AG08396 (cell line): ENCODE measurements at regions not wholly inside any gene's neighbourhood (a gene's known extent, or its start where the extent isn't known, plus 50 kb on each side); places are given as distances from the start of the nearest gene placed in this dataset.
"Not testable (repeated sequence)": the region's sequence is repeated elsewhere in the genome, so short reads cannot be mapped to it uniquely, and the experiment has no call there.

ENCODE experiments used
- DNase-seq: peaks from one replicate; pipeline ENCODE4 v3.0.0; 2012; ENCODE audit warnings: low spot score, mixed read lengths

- DNase-seq: not testable (repeated sequence)
Measured at GRCh38 chr21:13921455-13921854, 289.3 kb downstream of the LIPI start.

GRCh38 chr21:13907385-13907784 is 297.8 kb downstream of the POTED start:
- DNase-seq: not testable (repeated sequence)

GRCh38 chr21:13896596-13897247 is 287.1 kb downstream of the POTED start:
- DNase-seq: not testable (repeated sequence)

GRCh38 chr21:13893617-13894016 is 284.0 kb downstream of the POTED start:
- DNase-seq: not testable (repeated sequence)

GRCh38 chr21:13893025-13893424 is 283.4 kb downstream of the POTED start:
- DNase-seq: not testable (repeated sequence)

GRCh38 chr21:13892146-13892751 is 282.7 kb downstream of the POTED start:
- DNase-seq: not testable (repeated sequence)

- not testable (repeated sequence) for DNase-seq
Measured at GRCh38 chr21:13889176-13889575, 279.6 kb downstream of the POTED start.

- DNase-seq: not testable (repeated sequence)
Measured at GRCh38 chr21:13883641-13884395, 274.2 kb downstream of the POTED start.

- not testable (repeated sequence) for DNase-seq
Measured at GRCh38 chr21:13877503-13877902, 267.9 kb downstream of the POTED start.

GRCh38 chr21:13876999-13877398 is 267.4 kb downstream of the POTED start:
- DNase-seq: not testable (repeated sequence)

- DNase-seq: not testable (repeated sequence)
Measured at GRCh38 chr21:13874001-13874400, 264.4 kb downstream of the POTED start.

- no peak for DNase-seq
Measured at GRCh38 chr21:13854638-13855037, 245.1 kb downstream of the POTED start.

GRCh38 chr21:13850808-13851207 is 241.2 kb downstream of the POTED start:
- not testable (repeated sequence) for DNase-seq

GRCh38 chr21:13849489-13849888 is 239.9 kb downstream of the POTED start:
- DNase-seq: not testable (repeated sequence)

GRCh38 chr21:13846718-13847117 is 237.1 kb downstream of the POTED start:
- DNase-seq: not testable (repeated sequence)

GRCh38 chr21:13844574-13844973 is 235.0 kb downstream of the POTED start:
- DNase-seq: not testable (repeated sequence)

- not testable (repeated sequence) for DNase-seq
Measured at GRCh38 chr21:13843081-13843480, 233.5 kb downstream of the POTED start.

- DNase-seq: not testable (repeated sequence)
Measured at GRCh38 chr21:13827666-13828065, 218.1 kb downstream of the POTED start.

GRCh38 chr21:13827201-13827600 is 217.6 kb downstream of the POTED start:
- no peak for DNase-seq

GRCh38 chr21:13826511-13826910 is 216.9 kb downstream of the POTED start:
- DNase-seq: not testable (repeated sequence)

GRCh38 chr21:13825218-13825778 is 215.7 kb downstream of the POTED start:
- DNase-seq: not testable (repeated sequence)

GRCh38 chr21:13820286-13820685 is 210.7 kb downstream of the POTED start:
- not testable (repeated sequence) for DNase-seq
